Skeletal muscle tissue (tissue), 3 donors: ENCODE measurements at regions not wholly inside any gene's neighbourhood (a gene's known extent, or its start where the extent isn't known, plus 50 kb on each side); places are given as distances from the start of the nearest gene placed in this dataset.

Experiments
- H3K27ac ChIP-seq: one replicate; pipeline ENCODE4 v1.7.0; 2013; ENCODE audit warnings: mild to moderate bottlenecking, low read depth, low read length, inconsistent platforms
- H3K27me3 ChIP-seq, 3 donors: one replicate each; pipeline ENCODE4 v1.7.0; 2013; ENCODE audit warnings: low read length in 3 of 3; ENCODE audit not compliant: control insufficient read depth in 3 of 3, insufficient read depth in 3 of 3
- H3K36me3 ChIP-seq, 3 donors: one replicate each; pipeline ENCODE4 v1.7.0; 2013; ENCODE audit warnings: low read length in 3 of 3; ENCODE audit not compliant: control insufficient read depth in 3 of 3, insufficient read depth in 3 of 3
- H3K4me1 ChIP-seq, 3 donors: one replicate each; pipeline ENCODE4 v1.7.0; 2013; ENCODE audit warnings: low read length in 3 of 3, mild to moderate bottlenecking in 3 of 3; ENCODE audit not compliant: control insufficient read depth in 3 of 3, insufficient read depth in 3 of 3
- H3K4me3 ChIP-seq, 3 donors: one replicate each; pipeline ENCODE4 v1.7.0; 2013; ENCODE audit warnings: low read length in 3 of 3
- H3K9ac ChIP-seq, 3 donors: one replicate each; pipeline ENCODE4 v1.7.0; 2013; ENCODE audit warnings: low read length in 3 of 3, mild to moderate bottlenecking in 3 of 3, moderate library complexity in 2 of 3, low read depth in 1 of 3
- H3K9me3 ChIP-seq, 3 donors: one replicate each; pipeline ENCODE4 v1.7.0; 2013; ENCODE audit warnings: low read length in 3 of 3; ENCODE audit not compliant: control insufficient read depth in 3 of 3
- donor health status: Osteomylitis.

DNA sequence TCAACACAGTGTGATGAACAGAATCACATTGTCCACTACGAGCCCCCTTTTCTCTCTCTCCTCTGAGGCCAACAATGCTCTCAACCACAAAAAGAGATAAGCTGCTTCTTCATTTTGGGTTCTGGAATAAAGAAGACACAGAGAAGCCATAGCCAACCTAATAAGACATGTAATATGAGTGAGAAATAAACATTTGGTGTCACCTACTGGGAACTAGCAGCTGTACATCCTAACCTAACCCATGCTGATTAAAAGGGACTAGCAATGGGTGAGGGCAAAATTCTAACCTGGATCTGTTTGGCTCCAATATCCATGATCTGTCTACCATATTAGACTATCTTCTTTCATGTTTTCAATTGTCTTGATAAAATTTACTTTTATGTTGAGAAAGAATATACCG lies 369.1 kb upstream of the MARCKS start:
- no peaks in the 10 kb centered on the region for H3K36me3 ChIP-seq
- no peaks in the 10 kb centered on the region for H3K9me3 ChIP-seq
- H3K4me1 ChIP-seq = no peaks in the 10 kb centered on the region
- no peak overlapping the region for H3K4me3 ChIP-seq
- no peak overlapping the region for H3K9ac ChIP-seq
- no peak overlapping the region for H3K27ac ChIP-seq
- no peaks in the 10 kb centered on the region for H3K27me3 ChIP-seq

DNA sequence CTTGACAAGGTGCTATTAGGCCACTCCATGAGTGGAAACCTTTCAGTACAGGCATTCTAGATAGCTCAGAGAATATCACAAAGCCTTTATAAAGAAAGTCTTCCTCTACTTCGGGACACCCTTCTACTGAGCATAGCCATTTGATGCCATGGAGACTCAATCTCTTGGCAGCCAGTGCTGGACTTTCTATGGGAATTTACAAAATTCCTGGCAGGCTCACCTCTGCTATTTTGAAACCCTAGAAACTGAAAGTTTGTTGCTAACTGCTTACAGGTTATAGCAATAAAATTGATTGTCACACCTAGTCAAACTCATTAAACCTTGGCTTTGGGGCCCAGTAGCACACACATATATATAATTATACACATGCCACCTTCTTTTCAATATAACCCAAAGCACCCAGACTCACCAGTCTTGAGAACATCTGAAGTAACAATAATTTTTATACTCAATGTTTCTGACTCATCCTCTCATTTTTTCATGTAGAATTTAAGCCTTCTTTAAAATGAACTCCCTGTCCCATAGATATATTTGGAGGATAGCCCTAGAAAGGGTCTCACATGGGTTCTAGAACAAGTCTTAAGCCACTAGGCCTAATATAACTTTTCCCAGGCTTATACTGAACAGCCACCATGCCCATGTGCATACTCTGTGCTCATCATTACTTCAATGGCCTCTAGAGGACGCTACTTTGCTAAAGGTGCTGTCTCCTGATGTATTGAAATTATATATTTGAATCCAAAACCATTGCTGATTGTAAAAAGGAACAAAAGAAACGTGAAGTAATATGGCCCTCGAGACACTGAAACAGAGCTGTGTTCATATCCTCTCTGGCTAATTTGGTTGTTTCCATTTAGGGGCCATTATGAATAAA lies 368.1 kb upstream of the MARCKS start:
- Histone ChIP-seq H3K4me3 (no peak overlapping the region), H3K9ac (no peak overlapping the region), H3K27ac (no peak overlapping the region), H3K4me1 (no peaks in the 10 kb centered on the region), H3K36me3 (no peaks in the 10 kb centered on the region), H3K27me3 (no peaks in the 10 kb centered on the region), H3K9me3 (no peaks in the 10 kb centered on the region)

DNA sequence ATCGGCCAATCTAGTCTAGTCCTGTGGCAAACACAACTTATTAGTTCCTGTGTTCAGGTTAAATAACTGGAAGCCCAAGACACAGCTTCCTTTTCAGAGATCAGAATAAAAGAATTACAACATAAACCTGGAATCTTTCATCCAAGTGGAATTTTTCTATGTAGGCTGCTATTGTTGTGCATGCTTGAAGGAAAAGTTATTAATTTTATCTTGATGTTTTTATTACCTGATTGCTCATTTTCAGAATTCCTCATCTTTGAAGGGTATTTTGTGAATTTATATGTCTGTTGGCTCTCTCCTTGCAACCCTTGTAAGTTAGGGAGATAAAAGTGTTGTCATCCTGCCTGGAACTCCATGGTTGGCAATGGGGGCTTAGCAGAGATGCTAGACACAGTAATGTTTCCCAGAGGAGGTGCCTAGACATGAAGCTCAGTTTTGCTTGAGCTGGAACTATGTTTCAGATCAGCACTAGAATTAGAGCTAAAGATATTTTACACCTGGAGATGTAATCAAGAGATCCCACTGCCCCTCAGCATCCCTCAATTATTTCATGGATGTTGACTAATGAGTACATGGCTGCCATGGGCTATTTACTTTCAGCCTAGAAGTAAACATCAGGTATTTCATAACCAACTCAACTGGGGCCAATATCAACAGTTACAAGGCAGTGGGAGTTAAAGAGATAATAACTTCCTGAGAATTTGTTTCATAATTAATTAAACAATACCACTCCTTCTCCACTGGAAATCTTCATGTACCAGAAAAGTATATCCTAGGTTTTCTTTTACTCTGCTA lies 367.0 kb upstream of the MARCKS start:
- H3K9me3 ChIP-seq = no peaks in the 10 kb centered on the region
- H3K4me3 ChIP-seq = no peak overlapping the region
- H3K4me1 ChIP-seq = no peaks in the 10 kb centered on the region
- H3K36me3 ChIP-seq = no peaks in the 10 kb centered on the region
- H3K27ac ChIP-seq = no peak overlapping the region
- no peaks in the 10 kb centered on the region for H3K27me3 ChIP-seq
- no peak overlapping the region for H3K9ac ChIP-seq

DNA sequence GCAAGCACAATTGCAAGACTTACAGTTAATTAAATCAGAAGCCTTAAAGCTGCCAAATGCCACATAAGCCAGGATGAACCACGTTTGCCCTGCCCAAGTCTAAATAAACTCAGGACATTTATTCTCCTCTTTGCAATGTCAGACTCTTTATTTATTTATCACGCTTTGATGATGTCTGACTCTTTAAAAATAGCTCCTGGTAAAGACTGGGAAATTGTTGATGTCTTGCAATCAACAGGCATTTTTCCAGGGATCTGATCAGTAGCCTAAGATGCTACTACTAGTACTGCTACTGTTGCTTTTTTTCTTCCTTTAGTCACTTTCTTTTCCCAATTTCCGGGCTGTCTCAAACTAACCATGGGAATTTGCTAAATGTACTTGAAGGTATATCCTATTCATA lies 365.8 kb upstream of the MARCKS start:
- Histone ChIP-seq H3K4me3 (no peak overlapping the region), H3K9ac (no peak overlapping the region), H3K36me3 (no peaks in the 10 kb centered on the region), H3K9me3 (no peaks in the 10 kb centered on the region), H3K27ac (no peak overlapping the region), H3K4me1 (no peaks in the 10 kb centered on the region), H3K27me3 (no peaks in the 10 kb centered on the region)

DNA sequence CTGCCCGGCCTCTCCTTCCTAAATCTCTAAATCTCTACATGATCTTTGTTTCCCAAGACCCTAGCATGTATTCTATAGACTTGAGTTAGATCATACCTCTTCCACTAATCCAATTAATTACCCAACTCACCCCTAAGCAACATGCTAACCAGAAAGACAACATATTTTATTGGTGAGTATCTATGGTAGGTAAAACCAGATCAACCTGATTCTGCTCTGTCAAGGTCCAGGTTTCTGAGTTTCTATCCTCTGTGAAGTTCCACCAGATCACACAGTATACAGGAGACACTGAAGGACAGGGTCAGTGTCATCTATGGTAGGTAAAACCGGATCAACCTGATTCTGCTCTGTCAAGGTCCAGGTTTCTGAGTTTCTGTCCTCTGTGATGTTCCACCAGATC lies 363.2 kb upstream of the MARCKS start:
- Histone ChIP-seq H3K27ac (no peak overlapping the region), H3K36me3 (no peaks in the 10 kb centered on the region), H3K9me3 (no peaks in the 10 kb centered on the region), H3K4me3 (no peak overlapping the region), H3K9ac (no peak overlapping the region), H3K27me3 (no peaks in the 10 kb centered on the region), H3K4me1 (no peaks in the 10 kb centered on the region)

DNA sequence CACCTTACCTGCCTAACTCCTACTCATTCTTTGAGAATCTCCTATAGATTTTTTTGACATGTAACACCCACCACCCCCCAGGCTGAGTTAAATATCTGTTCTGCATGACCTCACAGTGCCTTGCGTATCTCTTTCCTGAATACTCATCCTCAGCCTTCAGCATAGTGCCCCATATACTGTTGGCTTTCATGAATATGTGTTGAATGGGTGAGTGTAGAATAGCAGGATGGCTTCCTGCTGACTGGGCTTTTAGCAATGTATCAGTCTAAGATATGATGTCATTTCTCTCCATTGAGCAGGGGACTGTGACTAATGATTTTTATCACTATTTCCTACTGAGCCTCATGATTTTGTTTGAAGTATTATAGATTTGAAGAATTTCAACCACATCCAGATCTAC lies 361.6 kb upstream of the MARCKS start:
- Histone ChIP-seq H3K9me3 (no peaks in the 10 kb centered on the region), H3K27me3 (no peaks in the 10 kb centered on the region), H3K36me3 (no peaks in the 10 kb centered on the region), H3K27ac (no peak overlapping the region), H3K4me3 (no peak overlapping the region), H3K9ac (no peak overlapping the region), H3K4me1 (no peaks in the 10 kb centered on the region)

DNA sequence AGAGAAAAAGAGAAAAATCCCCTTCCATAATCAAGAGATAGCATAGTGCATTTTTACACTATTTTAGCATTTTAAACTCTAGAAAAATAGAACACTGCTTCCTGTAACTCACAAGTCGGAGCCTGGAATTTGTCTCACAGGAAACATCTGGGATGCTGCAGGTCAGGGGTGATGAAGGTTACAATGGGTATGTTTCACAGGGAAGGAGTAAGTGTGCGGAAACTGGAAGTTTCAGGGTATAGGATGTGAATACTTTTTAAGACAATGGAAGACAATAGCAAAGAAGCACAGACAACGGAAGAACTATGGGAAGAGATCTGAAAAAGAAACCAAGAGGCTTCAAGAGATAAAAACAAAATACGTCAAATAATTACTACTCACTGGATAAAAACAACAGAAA lies 361.0 kb upstream of the MARCKS start:
- no peak overlapping the region for H3K27ac ChIP-seq
- no peak overlapping the region for H3K9ac ChIP-seq
- H3K9me3 ChIP-seq = no peaks in the 10 kb centered on the region
- no peaks in the 10 kb centered on the region for H3K4me1 ChIP-seq
- no peaks in the 10 kb centered on the region for H3K36me3 ChIP-seq
- H3K4me3 ChIP-seq = no peak overlapping the region
- no peaks in the 10 kb centered on the region for H3K27me3 ChIP-seq

DNA sequence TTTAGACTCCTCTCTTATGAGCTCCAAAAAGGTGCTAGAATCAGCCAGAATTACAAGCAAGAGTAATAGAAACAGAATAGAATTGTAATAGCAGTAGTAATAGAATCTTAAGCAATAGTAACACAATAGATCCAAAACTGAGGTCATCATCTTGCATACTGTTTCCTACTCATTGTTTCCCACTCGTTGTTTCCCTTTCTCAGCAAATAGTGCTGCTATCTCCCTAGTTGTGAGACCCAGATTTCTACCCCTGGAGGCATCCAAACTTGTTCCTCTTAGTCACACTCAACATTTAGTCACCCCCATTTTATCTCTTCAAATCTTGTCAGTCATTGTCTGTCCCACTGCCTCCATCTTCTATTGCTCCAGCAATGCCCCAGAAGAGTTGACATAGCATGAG lies 356.9 kb upstream of the MARCKS start:
- no peaks in the 10 kb centered on the region for H3K4me1 ChIP-seq
- H3K27ac ChIP-seq = no peak overlapping the region
- no peak overlapping the region for H3K9ac ChIP-seq
- no peaks in the 10 kb centered on the region for H3K36me3 ChIP-seq
- H3K27me3 ChIP-seq = no peaks in the 10 kb centered on the region
- no peak overlapping the region for H3K4me3 ChIP-seq
- no peaks in the 10 kb centered on the region for H3K9me3 ChIP-seq

DNA sequence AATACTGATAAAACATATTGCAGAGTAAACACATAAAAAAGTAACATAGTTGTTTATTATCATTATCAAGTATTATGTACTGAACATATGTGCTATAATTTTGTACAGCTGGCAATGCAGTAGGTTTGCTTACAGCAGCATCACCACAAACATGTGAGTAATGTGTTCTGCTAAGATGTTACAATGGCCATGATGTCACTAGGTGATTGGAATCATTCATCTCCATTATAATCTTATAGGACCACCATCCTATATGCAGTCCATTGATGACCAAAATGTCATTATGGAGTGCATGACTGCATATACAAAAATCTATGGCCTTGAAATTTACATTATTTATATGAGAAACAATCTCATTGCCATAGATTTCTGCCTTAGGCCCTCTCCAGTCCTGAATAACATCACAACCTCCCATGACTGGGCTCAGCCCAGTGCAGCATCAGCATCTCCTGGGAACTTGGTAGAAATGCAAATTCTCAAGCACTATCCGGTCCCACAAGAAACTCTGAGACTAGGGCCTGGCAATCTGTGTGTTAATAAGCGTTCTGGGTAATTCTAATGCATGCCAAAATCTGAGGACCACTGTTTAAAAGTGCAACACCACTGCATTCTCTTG lies 352.0 kb upstream of the MARCKS start:
- Histone ChIP-seq H3K9ac (no peak overlapping the region), H3K27ac (no peak overlapping the region), H3K9me3 (no peaks in the 10 kb centered on the region), H3K4me1 (no peaks in the 10 kb centered on the region), H3K36me3 (no peaks in the 10 kb centered on the region), H3K4me3 (no peak overlapping the region), H3K27me3 (no peaks in the 10 kb centered on the region)

DNA sequence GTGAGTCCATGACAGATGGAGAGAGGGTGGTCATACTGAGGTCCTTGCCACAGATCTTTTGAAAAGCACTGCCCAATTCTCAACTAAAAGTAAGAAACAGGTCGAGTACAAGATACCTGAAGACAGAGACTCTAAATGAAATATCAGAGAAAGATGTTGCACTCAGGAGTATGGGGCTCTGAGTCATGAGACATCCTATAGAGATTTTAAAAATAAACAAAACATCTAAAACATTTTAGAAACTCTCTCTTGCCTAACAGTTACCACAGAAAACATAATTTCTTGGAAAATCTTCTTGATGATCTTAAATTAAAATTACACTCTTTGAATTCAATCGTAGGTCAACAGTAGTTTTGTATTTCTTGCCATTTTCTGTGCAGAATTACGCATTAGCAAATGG lies 348.9 kb upstream of the MARCKS start:
- no peak overlapping the region for H3K9ac ChIP-seq
- H3K4me3 ChIP-seq = no peak overlapping the region

More for the DNA sequence above, 348.9 kb upstream of the MARCKS start:
- Histone ChIP-seq H3K9me3 (no peaks in the 10 kb centered on the region), H3K36me3 (no peaks in the 10 kb centered on the region), H3K4me1 (no peaks in the 10 kb centered on the region), H3K27me3 (no peaks in the 10 kb centered on the region), H3K27ac (no peak overlapping the region)
